ENCODE measurements at regions not wholly inside any gene's neighbourhood (a gene's known extent, or its start where the extent isn't known, plus 50 kb on each side); places are given as distances from the start of the nearest gene placed in this dataset.

- H3K27me3 ChIP-seq (ENCODE audit: control insufficient read depth in 4 of 4, insufficient read depth in 4 of 4, low read length in 3 of 4) = no peaks in the 10 kb centered on the region
- no peak overlapping the region for H3K27ac ChIP-seq (ENCODE audit: low read depth in 1 of 2, low read length in 2 of 2)
- no peak for TF ChIP-seq ATF3 (IDR thresholded peaks at IDR 0.05)
- no peak for TF ChIP-seq FOXA1 (IDR thresholded peaks at IDR 0.05)
- TF ChIP-seq JUND (IDR thresholded peaks at IDR 0.05) = no peak
- TF ChIP-seq HNF4G (IDR thresholded peaks at IDR 0.05) = no peak
- no peak for TF ChIP-seq NR2F2 (IDR thresholded peaks at IDR 0.05)
- TF ChIP-seq MAX (IDR thresholded peaks at IDR 0.05) = no peak
- TF ChIP-seq EGR1 (IDR thresholded peaks at IDR 0.05; ENCODE audit: low read depth in 2 of 2) = no peak
- no peak for TF ChIP-seq ZBTB33 (IDR thresholded peaks at IDR 0.05)
- no peak for TF ChIP-seq TAF1 (conservative IDR thresholded peaks at IDR 0.05)
- TF ChIP-seq HNF4A (conservative IDR thresholded peaks at IDR 0.05) = no peak
- no peak for TF ChIP-seq RAD21 (IDR thresholded peaks at IDR 0.05)
- no peak for TF ChIP-seq FOXA2 (IDR thresholded peaks at IDR 0.05)
- TF ChIP-seq GABPA (IDR thresholded peaks at IDR 0.05 in 1 of 2, conservative IDR thresholded peaks at IDR 0.05 in 1 of 2) = no peak
- H3K9ac ChIP-seq (ENCODE audit: low read depth in 1 of 2, low read length in 2 of 2) = no peak overlapping the region
- WGBS = 91% methylated on average over 5 of the region's 5 CpGs
- no peak overlapping the region for H3K4me3 ChIP-seq (ENCODE audit: low read depth in 1 of 3, low read length in 3 of 3)
- no peaks in the 10 kb centered on the region for H3K36me3 ChIP-seq (ENCODE audit: control insufficient read depth in 4 of 4, insufficient read depth in 3 of 4, low read depth in 1 of 4, low read length in 3 of 4)
- DNase-seq (ENCODE audit: low spot score) = no peak
- no peaks in the 10 kb centered on the region for H3K9me3 ChIP-seq (ENCODE audit: control insufficient read depth in 4 of 4, low read length in 3 of 4)
- no peaks in the 10 kb centered on the region for H3K4me1 ChIP-seq (ENCODE audit: control insufficient read depth in 4 of 4, insufficient read depth in 4 of 4, low read length in 3 of 4)
Observed at GRCh38 chr3:177688152-177688551, 490.9 kb upstream of the TBL1XR1 start.

GRCh38 chr3:177689077-177689476, 491.8 kb upstream of the TBL1XR1 start:
- 89% methylated on average over 3 of the region's 3 CpGs for WGBS
- Histone ChIP-seq H3K36me3 (ENCODE audit: control insufficient read depth in 4 of 4, insufficient read depth in 3 of 4, low read depth in 1 of 4, low read length in 3 of 4) (no peaks in the 10 kb centered on the region), H3K4me3 (ENCODE audit: low read depth in 1 of 3, low read length in 3 of 3) (no peak overlapping the region), H3K9me3 (ENCODE audit: control insufficient read depth in 4 of 4, low read length in 3 of 4) (no peaks in the 10 kb centered on the region), H3K4me1 (ENCODE audit: control insufficient read depth in 4 of 4, insufficient read depth in 4 of 4, low read length in 3 of 4) (no peaks in the 10 kb centered on the region), H3K9ac (ENCODE audit: low read depth in 1 of 2, low read length in 2 of 2) (no peak overlapping the region), H3K27ac (ENCODE audit: low read depth in 1 of 2, low read length in 2 of 2) (no peak overlapping the region), H3K27me3 (ENCODE audit: control insufficient read depth in 4 of 4, insufficient read depth in 4 of 4, low read length in 3 of 4) (no peaks in the 10 kb centered on the region)
- no peak for TF ChIP-seq ATF3 (IDR thresholded peaks at IDR 0.05)
- no peak for TF ChIP-seq SP1 (IDR thresholded peaks at IDR 0.05)
- TF ChIP-seq TAF1 (conservative IDR thresholded peaks at IDR 0.05) = no peak
- no peak for TF ChIP-seq HNF4A (conservative IDR thresholded peaks at IDR 0.05)
- no peak for TF ChIP-seq FOXA1 (IDR thresholded peaks at IDR 0.05)
- TF ChIP-seq JUND (IDR thresholded peaks at IDR 0.05) = no peak
- TF ChIP-seq YY1 (IDR thresholded peaks at IDR 0.05) = no peak
- no peak for TF ChIP-seq MAX (IDR thresholded peaks at IDR 0.05)
- no peak for TF ChIP-seq RAD21 (IDR thresholded peaks at IDR 0.05)
- no peak for TF ChIP-seq REST (IDR thresholded peaks at IDR 0.05)
- no peak for TF ChIP-seq ZBTB33 (IDR thresholded peaks at IDR 0.05)
- TF ChIP-seq FOXA2 (IDR thresholded peaks at IDR 0.05) = no peak
- DNase-seq (ENCODE audit: low spot score) = no peak
